Kidney epithelial cell (primary cell): ENCODE measurements at regions not wholly inside any gene's neighbourhood (a gene's known extent, or its start where the extent isn't known, plus 50 kb on each side); places are given as distances from the start of the nearest gene placed in this dataset.
A peak's percentile ranks its signal among the peaks of the same experiment; 100 is the strongest.

ENCODE experiments used
- DNase-seq: peaks from one replicate; pipeline ENCODE4 v3.0.0-alpha.2; 2010; ENCODE audit warnings: low read depth
- H3K27me3 ChIP-seq: 2 replicates; pipeline ENCODE4 v1.6.0; 2011; ENCODE audit warnings: low read length; ENCODE audit not compliant: control insufficient read depth, insufficient read depth
- H3K36me3 ChIP-seq: 2 replicates; pipeline ENCODE4 v1.5.1; 2011; ENCODE audit warnings: low read length; ENCODE audit not compliant: control insufficient read depth, insufficient read depth
- H3K4me3 ChIP-seq: 2 replicates; pipeline ENCODE4 v1.5.1; 2011; ENCODE audit warnings: low read depth, mild to moderate bottlenecking, control low read depth, low read length
- CTCF ChIP-seq: IDR thresholded peaks from 2 replicates; pipeline ENCODE4 v1.5.1; 2011; ENCODE audit warnings: mild to moderate bottlenecking, moderate library complexity, low read length, control low read depth, inconsistent platforms; ENCODE audit not compliant: insufficient read depth, poor library complexity, severe bottlenecking

- Histone ChIP-seq H3K4me3 (no peak overlapping the region), H3K36me3 (no peaks in the 10 kb centered on the region), H3K27me3 (no peaks in the 10 kb centered on the region)
- no peak for TF ChIP-seq CTCF
- no peak for DNase-seq
Observed at GRCh38 chr6:140073456-140073855, 699.0 kb upstream of the CITED2 start.

GRCh38 chr6:140071601-140072062 is 697.2 kb upstream of the CITED2 start:
- DNase-seq = peak; percentile 49
- H3K27me3 ChIP-seq = no peaks in the 10 kb centered on the region
- no peaks in the 10 kb centered on the region for H3K36me3 ChIP-seq
- no peak overlapping the region for H3K4me3 ChIP-seq
- no peak for TF ChIP-seq CTCF

GRCh38 chr6:140070846-140071473 is 696.5 kb upstream of the CITED2 start:
- H3K36me3 ChIP-seq = no peaks in the 10 kb centered on the region
- no peak overlapping the region for H3K4me3 ChIP-seq
- DNase-seq = peak; percentile 56
- H3K27me3 ChIP-seq = no peaks in the 10 kb centered on the region
- TF ChIP-seq CTCF = no peak

GRCh38 chr6:140069576-140069975 is 695.1 kb upstream of the CITED2 start:
- Histone ChIP-seq H3K36me3 (no peaks in the 10 kb centered on the region), H3K4me3 (no peak overlapping the region), H3K27me3 (no peaks in the 10 kb centered on the region)
- no peak for TF ChIP-seq CTCF
- DNase-seq = no peak

- H3K27me3 ChIP-seq = no peaks in the 10 kb centered on the region
- no peak for DNase-seq
- no peak overlapping the region for H3K4me3 ChIP-seq
- no peaks in the 10 kb centered on the region for H3K36me3 ChIP-seq
- TF ChIP-seq CTCF = no peak
Observed at GRCh38 chr6:140068801-140069200, 694.4 kb upstream of the CITED2 start.

- TF ChIP-seq CTCF = no peak
- DNase-seq = no peak
- H3K4me3 ChIP-seq = no peak overlapping the region
Observed at GRCh38 chr6:140064366-140064765, 689.9 kb upstream of the CITED2 start.

More at GRCh38 chr6:140064366-140064765, 689.9 kb upstream of the CITED2 start:
- no peaks in the 10 kb centered on the region for H3K27me3 ChIP-seq
- no peaks in the 10 kb centered on the region for H3K36me3 ChIP-seq
